ENCODE measurements at regions not wholly inside any gene's neighbourhood (a gene's known extent, or its start where the extent isn't known, plus 50 kb on each side); places are given as distances from the start of the nearest gene placed in this dataset.
"Not testable (repeated sequence)": the region's sequence is repeated elsewhere in the genome, so short reads cannot be mapped to it uniquely, and the experiment has no call there.

DNA sequence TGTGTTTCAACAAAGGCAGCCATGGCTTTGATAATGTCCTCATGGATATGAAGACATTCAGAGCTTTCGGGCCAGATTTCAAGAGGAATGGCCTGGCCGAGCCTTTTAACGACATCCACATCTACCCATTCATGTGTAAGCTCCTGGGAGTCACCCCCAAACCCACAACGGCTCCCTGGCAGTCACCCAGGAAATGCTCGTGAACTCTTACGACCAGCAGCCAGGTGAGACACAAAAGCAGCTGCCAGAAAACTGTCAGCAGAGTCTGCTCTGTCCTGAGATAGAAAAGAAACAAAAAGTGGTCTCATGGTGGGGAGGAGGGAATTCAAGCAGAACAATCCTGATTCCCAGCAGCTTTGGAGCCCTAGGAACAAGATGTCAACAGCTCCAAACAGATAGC lies 52.9 kb upstream of the DEFB108B start:
- TF ChIP-seq, protein P1, sequence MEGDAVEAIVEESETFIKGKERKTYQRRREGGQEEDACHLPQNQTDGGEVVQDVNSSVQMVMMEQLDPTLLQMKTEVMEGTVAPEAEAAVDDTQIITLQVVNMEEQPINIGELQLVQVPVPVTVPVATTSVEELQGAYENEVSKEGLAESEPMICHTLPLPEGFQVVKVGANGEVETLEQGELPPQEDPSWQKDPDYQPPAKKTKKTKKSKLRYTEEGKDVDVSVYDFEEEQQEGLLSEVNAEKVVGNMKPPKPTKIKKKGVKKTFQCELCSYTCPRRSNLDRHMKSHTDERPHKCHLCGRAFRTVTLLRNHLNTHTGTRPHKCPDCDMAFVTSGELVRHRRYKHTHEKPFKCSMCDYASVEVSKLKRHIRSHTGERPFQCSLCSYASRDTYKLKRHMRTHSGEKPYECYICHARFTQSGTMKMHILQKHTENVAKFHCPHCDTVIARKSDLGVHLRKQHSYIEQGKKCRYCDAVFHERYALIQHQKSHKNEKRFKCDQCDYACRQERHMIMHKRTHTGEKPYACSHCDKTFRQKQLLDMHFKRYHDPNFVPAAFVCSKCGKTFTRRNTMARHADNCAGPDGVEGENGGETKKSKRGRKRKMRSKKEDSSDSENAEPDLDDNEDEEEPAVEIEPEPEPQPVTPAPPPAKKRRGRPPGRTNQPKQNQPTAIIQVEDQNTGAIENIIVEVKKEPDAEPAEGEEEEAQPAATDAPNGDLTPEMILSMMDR (IDR thresholded peaks at IDR 0.05) = not testable (repeated sequence)
- not testable (repeated sequence) for TF ChIP-seq POLR2AphosphoS5 (IDR thresholded peaks at IDR 0.05; ENCODE audit: low read depth, low read length)

All from Panc1 (cell line).